ENCODE measurements at regions not wholly inside any gene's neighbourhood (a gene's known extent, or its start where the extent isn't known, plus 50 kb on each side); places are given as distances from the start of the nearest gene placed in this dataset.

- no peak overlapping the region for H3K27ac ChIP-seq (ENCODE audit: low read depth, low read length)
- H3K9ac ChIP-seq (ENCODE audit: extremely low read depth, low read length, poor library complexity, severe bottlenecking), result no peak overlapping the region
- H3K27me3 Mint-ChIP-seq (ENCODE audit: insufficient read depth), result peaks cover 20% of the 10 kb centered on the region
- no peak for DNase-seq
- H3K4me3 ChIP-seq (ENCODE audit: low read length), result no peak overlapping the region
- H3K9me3 Mint-ChIP-seq, result no peaks in the 10 kb centered on the region
- H3K4me1 ChIP-seq (ENCODE audit: control insufficient read depth, insufficient read depth, low read length), result no peaks in the 10 kb centered on the region
- no peak for TF ChIP-seq CTCF (conservative IDR thresholded peaks at IDR 0.05)
- H3K27ac Mint-ChIP-seq, result no peak overlapping the region
- H3K9me3 ChIP-seq (ENCODE audit: control insufficient read depth, low read length), result no peaks in the 10 kb centered on the region
- H3K36me3 Mint-ChIP-seq (ENCODE audit: low read depth), result no peaks in the 10 kb centered on the region
- H3K36me3 ChIP-seq (ENCODE audit: control insufficient read depth, insufficient read depth, low read length), result no peaks in the 10 kb centered on the region
- no peaks in the 10 kb centered on the region for H3K4me1 Mint-ChIP-seq
- H3K4me3 Mint-ChIP-seq, result no peak overlapping the region
- no peaks in the 10 kb centered on the region for H3K27me3 ChIP-seq (ENCODE audit: control insufficient read depth, insufficient read depth, low read length, poor library complexity, severe bottlenecking)
- 100% methylated on average over 1 of the region's 1 CpG; no CpG with 5 or more reads in 1 of the 2 experiments for WGBS, 2 experiments (ENCODE audit: insufficient coverage in 1 of 2, insufficient read length in 1 of 2)
Measured at GRCh38 chr1:222394224-222394623, 153.7 kb downstream of the HHIPL2 start.

GRCh38 chr1:222392556-222392955, 155.3 kb downstream of the HHIPL2 start:
- Mint-ChIP-seq H3K4me3 (no peak overlapping the region), H3K36me3 (ENCODE audit: low read depth) (no peaks in the 10 kb centered on the region), H3K4me1 (no peaks in the 10 kb centered on the region), H3K9me3 (no peaks in the 10 kb centered on the region), H3K27ac (no peak overlapping the region), H3K27me3 (ENCODE audit: insufficient read depth) (peaks cover 13% of the 10 kb centered on the region)
- TF ChIP-seq CTCF (conservative IDR thresholded peaks at IDR 0.05), result no peak
- WGBS, 2 experiments (ENCODE audit: insufficient coverage in 1 of 2, insufficient read length in 1 of 2), result 90 to 100% methylated on average over 2 to 3 of the region's 3 CpGs
- Histone ChIP-seq H3K9ac (ENCODE audit: extremely low read depth, low read length, poor library complexity, severe bottlenecking) (no peak overlapping the region), H3K36me3 (ENCODE audit: control insufficient read depth, insufficient read depth, low read length) (no peaks in the 10 kb centered on the region), H3K27ac (ENCODE audit: low read depth, low read length) (no peak overlapping the region), H3K9me3 (ENCODE audit: control insufficient read depth, low read length) (no peaks in the 10 kb centered on the region), H3K27me3 (ENCODE audit: control insufficient read depth, insufficient read depth, low read length, poor library complexity, severe bottlenecking) (no peaks in the 10 kb centered on the region), H3K4me1 (ENCODE audit: control insufficient read depth, insufficient read depth, low read length) (no peaks in the 10 kb centered on the region), H3K4me3 (ENCODE audit: low read length) (no peak overlapping the region)
- DNase-seq, result no peak

GRCh38 chr1:222390181-222390580, 157.7 kb downstream of the HHIPL2 start:
- Histone ChIP-seq H3K9me3 (ENCODE audit: control insufficient read depth, low read length) (no peaks in the 10 kb centered on the region), H3K4me1 (ENCODE audit: control insufficient read depth, insufficient read depth, low read length) (no peaks in the 10 kb centered on the region), H3K4me3 (ENCODE audit: low read length) (no peak overlapping the region), H3K27ac (ENCODE audit: low read depth, low read length) (no peak overlapping the region), H3K9ac (ENCODE audit: extremely low read depth, low read length, poor library complexity, severe bottlenecking) (no peak overlapping the region), H3K27me3 (ENCODE audit: control insufficient read depth, insufficient read depth, low read length, poor library complexity, severe bottlenecking) (no peaks in the 10 kb centered on the region), H3K36me3 (ENCODE audit: control insufficient read depth, insufficient read depth, low read length) (no peaks in the 10 kb centered on the region)
- Mint-ChIP-seq H3K4me1 (no peaks in the 10 kb centered on the region), H3K4me3 (no peak overlapping the region), H3K9me3 (no peaks in the 10 kb centered on the region), H3K36me3 (ENCODE audit: low read depth) (no peaks in the 10 kb centered on the region), H3K27me3 (ENCODE audit: insufficient read depth) (peaks cover 13% of the 10 kb centered on the region), H3K27ac (no peak overlapping the region)
- DNase-seq, result no peak
- TF ChIP-seq CTCF (conservative IDR thresholded peaks at IDR 0.05), result no peak
- 87 to 89% methylated on average over 2 of the region's 2 CpGs for WGBS, 2 experiments (ENCODE audit: insufficient coverage in 1 of 2, insufficient read length in 1 of 2)
